Endothelial cell (in vitro differentiated cells): ENCODE measurements at regions not wholly inside any gene's neighbourhood (a gene's known extent, or its start where the extent isn't known, plus 50 kb on each side); places are given as distances from the start of the nearest gene placed in this dataset.

Experiments
- DNase-seq: peaks from one replicate; pipeline ENCODE4 v3.0.0; 2021; ENCODE audit warnings: low spot score
- H3K27ac Mint-ChIP-seq: one replicate; pipeline ENCODE4 v1.8.0; 2021; ENCODE audit warnings: mixed read lengths, inconsistent platforms; ENCODE audit not compliant: unreplicated experiment
- H3K27me3 Mint-ChIP-seq: one replicate; pipeline ENCODE4 v1.8.0; 2021; ENCODE audit warnings: mild to moderate bottlenecking, moderate library complexity, mixed read lengths, inconsistent platforms; ENCODE audit not compliant: unreplicated experiment
- H3K36me3 Mint-ChIP-seq: one replicate; pipeline ENCODE4 v1.8.0; 2021; ENCODE audit warnings: mild to moderate bottlenecking, low read depth, mixed read lengths, inconsistent platforms; ENCODE audit not compliant: unreplicated experiment
- H3K4me1 Mint-ChIP-seq: one replicate; pipeline ENCODE4 v1.8.0; 2021; ENCODE audit warnings: mild to moderate bottlenecking, mixed read lengths, inconsistent platforms; ENCODE audit not compliant: unreplicated experiment
- H3K4me3 Mint-ChIP-seq: one replicate; pipeline ENCODE4 v1.8.0; 2021; ENCODE audit warnings: mild to moderate bottlenecking, mixed read lengths, inconsistent platforms; ENCODE audit not compliant: unreplicated experiment
- H3K9me3 Mint-ChIP-seq: one replicate; pipeline ENCODE4 v1.8.0; 2021; ENCODE audit warnings: mixed read lengths, inconsistent platforms; ENCODE audit not compliant: unreplicated experiment
- TF ChIP-seq, protein P1 (sequence below): fragments of 200-600 bp; sonication (generic); IDR thresholded peaks from one replicate; pipeline ENCODE4 v1.5.0; 2021; ENCODE audit warnings: antibody characterized with exemption; ENCODE audit not compliant: unreplicated experiment

DNA sequence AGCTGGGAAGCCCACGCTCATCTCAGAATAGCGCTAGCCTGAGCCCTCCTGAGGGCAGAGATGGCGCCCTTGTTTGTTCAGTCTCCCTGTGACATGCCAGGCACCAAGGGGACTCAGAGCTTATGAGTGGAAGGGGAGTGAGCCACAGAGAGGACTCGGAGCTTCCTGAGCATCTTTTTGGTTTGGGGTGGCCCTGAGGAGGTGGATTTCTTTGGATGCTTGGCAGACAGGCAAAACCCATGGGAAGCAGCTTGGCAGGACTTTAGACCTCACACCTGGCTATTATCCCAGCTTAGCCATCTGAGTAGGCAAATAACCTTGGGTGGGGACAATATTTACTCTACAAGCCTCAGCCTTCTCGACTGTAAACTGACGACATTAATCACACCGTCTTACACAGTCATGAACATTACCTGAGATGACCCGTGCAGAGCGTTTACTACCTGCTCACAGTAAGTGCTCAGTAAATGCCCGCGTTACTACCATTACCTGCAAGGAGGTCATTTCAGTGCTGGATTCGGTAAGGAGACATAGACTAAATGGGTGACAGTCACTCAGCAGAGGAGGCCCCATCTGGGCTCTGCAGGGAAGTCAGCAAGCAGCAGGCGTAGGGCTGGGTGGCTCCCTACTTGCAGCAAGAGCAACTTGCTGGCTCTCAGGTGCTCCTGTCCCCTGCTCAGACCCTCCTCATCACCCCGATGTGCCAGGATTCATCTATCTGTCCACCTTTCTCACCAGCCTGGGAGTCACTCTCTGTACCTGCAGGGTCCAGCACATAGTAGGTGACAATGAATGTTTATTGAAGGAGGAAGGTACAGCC, 54.9 kb downstream of the KLHDC7A start:
- no peaks in the 10 kb centered on the region for H3K36me3 Mint-ChIP-seq
- TF ChIP-seq, protein P1, sequence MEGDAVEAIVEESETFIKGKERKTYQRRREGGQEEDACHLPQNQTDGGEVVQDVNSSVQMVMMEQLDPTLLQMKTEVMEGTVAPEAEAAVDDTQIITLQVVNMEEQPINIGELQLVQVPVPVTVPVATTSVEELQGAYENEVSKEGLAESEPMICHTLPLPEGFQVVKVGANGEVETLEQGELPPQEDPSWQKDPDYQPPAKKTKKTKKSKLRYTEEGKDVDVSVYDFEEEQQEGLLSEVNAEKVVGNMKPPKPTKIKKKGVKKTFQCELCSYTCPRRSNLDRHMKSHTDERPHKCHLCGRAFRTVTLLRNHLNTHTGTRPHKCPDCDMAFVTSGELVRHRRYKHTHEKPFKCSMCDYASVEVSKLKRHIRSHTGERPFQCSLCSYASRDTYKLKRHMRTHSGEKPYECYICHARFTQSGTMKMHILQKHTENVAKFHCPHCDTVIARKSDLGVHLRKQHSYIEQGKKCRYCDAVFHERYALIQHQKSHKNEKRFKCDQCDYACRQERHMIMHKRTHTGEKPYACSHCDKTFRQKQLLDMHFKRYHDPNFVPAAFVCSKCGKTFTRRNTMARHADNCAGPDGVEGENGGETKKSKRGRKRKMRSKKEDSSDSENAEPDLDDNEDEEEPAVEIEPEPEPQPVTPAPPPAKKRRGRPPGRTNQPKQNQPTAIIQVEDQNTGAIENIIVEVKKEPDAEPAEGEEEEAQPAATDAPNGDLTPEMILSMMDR = no peak
- no peak overlapping the region for H3K27ac Mint-ChIP-seq
- H3K9me3 Mint-ChIP-seq = no peaks in the 10 kb centered on the region
- no peaks in the 10 kb centered on the region for H3K4me1 Mint-ChIP-seq
- peaks cover 2% of the 10 kb centered on the region for H3K27me3 Mint-ChIP-seq
- DNase-seq = no peak
- no peak overlapping the region for H3K4me3 Mint-ChIP-seq

- Mint-ChIP-seq H3K36me3 (no peaks in the 10 kb centered on the region), H3K4me3 (no peak overlapping the region), H3K27ac (no peak overlapping the region), H3K9me3 (no peaks in the 10 kb centered on the region), H3K4me1 (no peaks in the 10 kb centered on the region), H3K27me3 (peaks cover 2% of the 10 kb centered on the region)
- TF ChIP-seq, protein P1 = no peak
- no peak for DNase-seq
Observed at GRCh38 chr1:18536356-18536755, 55.6 kb downstream of the KLHDC7A start.

GRCh38 chr1:18536915-18537314, 56.2 kb downstream of the KLHDC7A start:
- Mint-ChIP-seq H3K36me3 (no peaks in the 10 kb centered on the region), H3K4me3 (no peak overlapping the region), H3K27me3 (peaks cover 2% of the 10 kb centered on the region), H3K9me3 (no peaks in the 10 kb centered on the region), H3K4me1 (no peaks in the 10 kb centered on the region), H3K27ac (no peak overlapping the region)
- TF ChIP-seq, protein P1 = no peak
- DNase-seq = no peak

- Mint-ChIP-seq H3K36me3 (no peaks in the 10 kb centered on the region), H3K27me3 (peaks cover 2% of the 10 kb centered on the region), H3K4me1 (no peaks in the 10 kb centered on the region), H3K9me3 (no peaks in the 10 kb centered on the region), H3K4me3 (no peak overlapping the region), H3K27ac (no peak overlapping the region)
- DNase-seq = no peak
- TF ChIP-seq, protein P1 = no peak
Observed at GRCh38 chr1:18537386-18538306, 56.9 kb downstream of the KLHDC7A start.

DNA sequence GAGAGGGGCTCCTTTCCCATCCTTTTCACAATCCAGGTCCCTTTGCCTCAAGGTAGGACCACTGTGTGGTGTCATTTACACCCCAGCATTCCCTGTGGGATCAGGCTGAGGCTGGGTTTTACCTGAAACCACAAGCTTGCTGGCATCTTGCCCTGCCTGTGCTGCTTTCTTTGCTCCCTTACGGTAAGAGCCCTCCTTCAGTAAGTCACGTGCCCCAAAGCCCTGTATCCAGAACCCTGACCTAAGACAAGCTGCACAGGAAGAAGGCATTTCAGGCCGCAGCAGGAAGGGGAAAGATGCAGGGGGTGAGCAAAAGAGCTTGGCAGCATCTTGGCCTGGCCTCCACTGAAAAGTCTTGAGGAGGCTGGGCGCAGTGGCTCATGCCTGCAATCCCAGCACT, 58.4 kb downstream of the KLHDC7A start:
- H3K4me1 Mint-ChIP-seq = no peaks in the 10 kb centered on the region
- no peak overlapping the region for H3K4me3 Mint-ChIP-seq
- no peaks in the 10 kb centered on the region for H3K9me3 Mint-ChIP-seq
- H3K27me3 Mint-ChIP-seq = peaks cover 2% of the 10 kb centered on the region
- no peak for DNase-seq
- no peak overlapping the region for H3K27ac Mint-ChIP-seq
- no peaks in the 10 kb centered on the region for H3K36me3 Mint-ChIP-seq
- TF ChIP-seq, protein P1 = no peak
